NCI-H345 treated with DMSO at 0.1 percent for 48 hours (cell line): ENCODE measurements at regions not wholly inside any gene's neighbourhood (a gene's known extent, or its start where the extent isn't known, plus 50 kb on each side); places are given as distances from the start of the nearest gene placed in this dataset.

ENCODE experiments used
- DNase-seq: peaks from one replicate; lab custom pipeline; 2025; ENCODE audit not compliant: unreplicated experiment; lab: John Stamatoyannopoulos, UW

- no peak for DNase-seq
Observed at GRCh38 chr5:135667204-135667603, 88.4 kb upstream of the CXCL14 start.

DNA sequence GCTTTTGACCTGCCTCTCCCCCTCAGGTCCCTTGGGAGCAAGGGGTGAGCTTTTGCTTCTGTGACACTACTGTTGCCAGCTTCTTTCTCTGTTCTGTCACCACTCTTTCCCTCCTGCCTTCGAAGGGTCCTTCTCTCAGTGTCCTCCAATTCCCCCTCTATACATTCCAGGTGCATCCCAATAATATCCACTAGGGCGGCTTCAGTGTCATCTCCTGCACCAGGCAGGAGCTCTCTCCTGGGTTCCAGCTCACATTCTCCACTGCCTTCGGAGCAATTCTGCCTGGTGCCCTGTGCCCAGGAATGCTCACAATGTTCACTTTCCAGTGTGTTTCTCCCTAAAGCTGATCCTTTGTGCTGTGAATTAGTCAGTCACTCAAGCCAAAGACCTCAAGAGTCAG is 83.9 kb upstream of the CXCL14 start:
- DNase-seq, result no peak

DNA sequence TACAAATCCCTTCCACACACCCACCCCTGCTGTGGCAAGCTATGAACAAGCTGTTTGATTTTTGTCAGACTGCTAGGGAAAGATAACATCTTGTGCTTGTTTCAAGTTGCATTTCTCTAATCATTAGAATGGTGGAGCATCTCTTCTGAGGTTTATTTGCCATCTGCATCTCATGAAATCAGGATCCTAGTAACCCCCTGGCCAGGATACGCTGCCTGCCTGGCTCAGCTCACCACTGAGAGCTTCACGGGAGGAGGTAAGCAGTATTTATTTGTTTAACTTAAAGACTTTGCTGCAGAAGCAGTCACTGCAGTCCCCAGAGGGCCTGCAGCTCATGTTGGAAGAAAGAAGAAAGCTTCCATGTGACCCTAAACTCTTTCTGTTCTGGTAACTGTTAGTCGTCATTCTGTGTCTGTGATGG is 83.3 kb upstream of the CXCL14 start:
- no peak for DNase-seq

DNA sequence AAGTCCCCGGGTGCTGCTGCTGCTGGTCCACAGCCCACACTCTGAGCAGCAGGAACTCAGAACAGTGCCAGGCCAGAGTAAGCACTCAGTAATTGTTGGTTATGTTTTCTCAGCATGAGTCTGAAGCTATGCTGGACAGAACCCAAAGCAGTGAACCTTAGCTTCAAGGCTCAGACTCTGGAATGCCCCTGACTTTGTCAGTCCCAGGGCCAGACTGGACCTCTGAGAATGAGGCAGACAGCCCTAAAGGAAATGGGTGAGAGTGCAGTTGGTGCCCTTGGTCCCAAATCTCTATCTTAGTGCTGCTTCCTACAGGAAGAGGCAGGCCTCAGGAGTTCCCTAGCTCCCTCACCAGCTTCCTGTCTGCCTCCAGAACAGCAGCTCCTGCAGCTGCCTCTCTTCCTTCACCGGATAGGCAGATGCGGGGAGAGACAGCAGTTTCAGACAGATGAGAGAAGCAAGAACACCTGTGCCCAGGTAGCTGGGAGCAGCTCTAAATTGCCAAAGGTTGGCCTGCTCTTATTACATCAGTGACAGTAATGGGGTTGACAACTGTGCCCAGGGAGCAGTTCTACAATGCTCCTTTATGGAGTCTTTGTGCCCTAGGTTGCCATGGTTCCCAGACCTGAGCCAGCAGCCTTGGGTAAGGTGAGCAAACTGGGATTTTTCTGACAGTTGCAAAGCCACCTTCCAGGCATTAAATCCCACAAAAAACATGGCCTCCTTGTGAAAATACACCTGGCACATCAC is 82.2 kb upstream of the CXCL14 start:
- peak; percentile 10 for DNase-seq

DNA sequence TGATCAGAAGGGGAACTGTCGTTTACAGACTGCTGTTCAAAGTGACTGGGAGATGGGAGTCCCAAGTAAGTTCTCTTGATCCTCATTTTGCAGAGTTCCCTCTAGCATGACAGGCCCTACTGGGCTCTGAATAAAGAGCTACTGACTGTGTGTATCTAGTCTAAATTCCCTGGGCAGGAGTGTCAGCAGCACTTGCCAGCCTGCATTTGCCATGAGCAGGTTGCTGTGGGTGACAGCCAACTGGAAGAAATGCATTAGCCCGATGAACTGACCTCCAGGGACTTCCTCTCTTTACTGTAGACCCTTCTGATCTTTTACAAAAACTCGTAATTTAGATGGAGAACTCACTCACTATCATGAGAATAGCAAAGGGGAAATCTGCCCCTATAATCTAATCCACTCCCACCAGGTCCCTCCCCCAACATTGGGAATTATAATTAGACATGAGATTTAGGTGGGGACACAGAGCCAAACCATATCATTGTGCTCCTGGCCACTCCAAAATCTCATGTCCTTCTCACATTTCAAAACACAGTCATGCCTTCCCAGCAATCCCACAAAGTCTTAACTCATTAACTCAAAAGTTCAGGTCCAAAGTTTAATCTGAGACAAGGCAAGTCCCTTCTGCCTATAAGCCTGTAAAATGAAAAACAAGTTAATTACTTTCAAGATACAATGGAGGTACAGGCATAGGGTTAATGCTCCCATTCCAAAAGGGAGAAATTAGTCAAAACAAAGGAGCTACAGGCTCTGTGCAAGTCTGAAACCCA is 78.9 kb upstream of the CXCL14 start:
- DNase-seq, result no peak

GRCh38 chr5:135655468-135655815 is 76.7 kb upstream of the CXCL14 start:
- DNase-seq, result no peak

DNA sequence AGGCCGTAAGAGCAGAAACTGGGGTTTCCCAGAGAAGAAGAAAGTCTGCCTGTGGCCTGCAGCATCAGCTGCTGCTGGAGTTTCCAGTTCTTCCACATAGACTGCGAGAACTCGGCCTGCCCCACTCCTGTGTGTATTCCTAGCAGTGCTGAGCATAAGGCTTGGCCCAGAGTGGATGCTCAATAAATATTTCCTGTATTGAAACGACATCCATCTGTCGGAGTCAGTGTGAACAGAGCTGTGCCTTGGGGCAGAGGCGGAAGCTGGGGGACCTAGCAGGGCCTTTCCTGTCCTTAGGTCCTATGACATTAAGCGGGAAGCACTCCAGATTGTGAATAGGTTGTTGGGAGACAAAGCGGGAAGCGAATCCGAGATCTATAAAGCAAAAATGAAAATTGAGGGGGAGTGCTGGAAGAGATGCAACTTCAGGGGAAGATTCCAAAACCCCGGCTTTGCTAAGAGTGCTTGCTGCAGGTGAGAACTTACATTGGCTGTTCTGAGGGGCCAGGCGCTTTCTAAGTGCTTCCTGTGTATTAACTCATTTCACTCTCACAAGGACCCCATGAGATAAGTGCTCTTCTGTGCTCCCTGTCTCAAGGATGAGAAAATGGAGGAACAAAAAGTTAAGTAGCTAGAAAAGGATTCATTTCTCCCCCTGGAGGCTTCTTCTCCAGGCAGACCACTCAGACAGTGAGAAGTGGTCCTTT is 76.1 kb upstream of the CXCL14 start:
- no peak for DNase-seq

GRCh38 chr5:135651156-135651555 is 72.4 kb upstream of the CXCL14 start:
- DNase-seq, result no peak

DNA sequence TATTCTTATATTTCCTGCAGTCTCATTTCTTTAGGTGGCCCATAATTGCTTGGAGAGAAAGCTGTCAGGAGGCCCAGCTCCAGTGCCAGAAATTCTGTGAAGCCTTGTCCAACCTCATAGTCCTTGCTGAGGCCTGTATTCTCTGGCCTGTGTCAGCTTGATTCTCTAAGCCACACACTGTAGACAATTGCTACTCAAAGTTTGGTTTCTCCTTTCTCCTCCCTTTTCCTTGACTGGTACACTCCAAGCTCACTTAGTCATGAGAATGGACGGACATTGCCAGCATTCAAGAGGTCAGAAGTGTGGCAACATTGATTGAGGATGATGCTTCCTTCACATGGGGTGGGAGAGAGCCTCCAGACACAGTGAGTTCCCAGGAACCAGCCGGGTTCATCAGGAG is 71.3 kb upstream of the CXCL14 start:
- no peak for DNase-seq

DNA sequence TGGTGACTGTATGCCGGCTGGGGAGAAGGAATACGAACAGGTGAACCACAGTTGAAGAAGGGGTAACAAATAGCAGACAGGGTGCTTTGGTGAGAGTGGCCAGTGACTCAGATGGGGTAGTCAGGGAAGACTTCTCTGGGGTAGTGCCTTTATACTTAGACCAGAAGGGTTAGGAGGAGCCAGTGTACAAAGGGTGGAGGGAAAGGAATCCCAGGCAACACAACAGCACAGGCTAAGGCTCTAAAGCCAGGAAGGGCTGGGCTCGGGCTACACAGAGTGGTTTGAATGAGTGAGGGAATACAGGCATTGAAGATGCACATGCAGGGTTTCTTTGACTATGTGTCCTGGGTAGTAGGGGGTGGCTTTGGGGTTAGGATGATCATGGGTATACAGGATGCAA is 70.6 kb upstream of the CXCL14 start:
- DNase-seq, result no peak

GRCh38 chr5:135648116-135648515 is 69.3 kb upstream of the CXCL14 start:
- DNase-seq, result no peak

- DNase-seq, result no peak
Observed at GRCh38 chr5:135645336-135646180, 66.8 kb upstream of the CXCL14 start.

GRCh38 chr5:135644816-135645215 is 66.0 kb upstream of the CXCL14 start:
- DNase-seq, result no peak

DNA sequence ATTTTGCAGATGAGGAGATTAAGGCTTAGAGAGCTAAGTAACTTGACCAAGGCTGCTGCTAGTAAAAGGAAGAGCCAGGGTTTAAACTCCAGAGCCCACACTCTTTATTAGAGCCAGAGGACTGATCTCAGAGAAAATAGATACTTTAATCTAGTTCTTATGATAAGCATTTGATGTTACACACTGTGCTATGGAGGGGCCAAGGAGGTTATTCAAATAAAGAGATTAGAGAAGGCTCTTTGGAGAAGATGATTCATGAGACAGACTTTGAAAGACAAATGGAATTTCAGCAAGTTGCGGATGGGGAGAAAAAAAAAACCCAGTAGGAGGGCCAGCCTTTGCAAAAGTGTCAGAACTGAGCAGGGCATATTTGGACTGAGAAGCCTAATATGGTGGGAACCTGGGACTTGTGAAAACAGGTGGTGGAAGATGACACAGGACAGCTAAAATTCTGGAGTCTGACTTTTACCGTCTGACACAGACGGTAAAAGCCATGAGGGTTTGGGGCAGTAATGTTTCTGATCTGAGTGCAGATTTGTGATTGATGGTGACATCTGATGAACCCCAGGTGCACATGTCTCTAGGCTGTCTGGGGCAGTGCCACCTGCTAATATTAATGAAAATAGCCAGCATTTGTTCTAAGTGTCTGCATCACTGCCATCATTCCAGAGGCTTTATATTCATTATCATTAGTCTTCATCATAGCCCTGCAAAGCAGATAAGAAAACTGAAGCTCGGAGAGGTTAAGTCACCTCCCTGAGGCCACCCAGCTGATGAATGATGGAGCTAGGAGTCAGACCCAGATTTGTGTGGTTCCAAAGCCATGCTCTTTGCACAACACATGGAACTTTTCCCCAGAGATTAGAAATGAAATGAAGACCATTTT is 65.3 kb upstream of the CXCL14 start:
- DNase-seq, result no peak

DNA sequence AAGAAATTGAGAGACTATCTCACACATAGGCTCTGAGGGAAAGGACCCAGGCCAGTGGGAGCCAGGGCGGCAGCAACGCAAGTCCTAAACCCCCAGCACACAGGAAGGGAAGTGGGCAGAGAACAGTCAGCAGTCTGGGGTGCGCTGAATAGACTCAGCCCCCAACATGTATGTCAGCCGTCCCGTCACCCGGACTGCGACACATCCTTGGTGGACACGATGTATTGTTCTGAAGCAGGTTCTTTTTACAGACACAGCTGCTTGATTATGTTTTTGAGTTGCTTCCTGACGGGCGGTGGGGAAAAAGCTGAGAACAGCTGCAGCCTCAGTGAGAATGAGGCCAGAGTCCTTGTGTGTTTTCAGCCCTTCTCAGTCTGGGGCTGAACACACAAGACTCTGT is 64.1 kb upstream of the CXCL14 start:
- no peak for DNase-seq

DNA sequence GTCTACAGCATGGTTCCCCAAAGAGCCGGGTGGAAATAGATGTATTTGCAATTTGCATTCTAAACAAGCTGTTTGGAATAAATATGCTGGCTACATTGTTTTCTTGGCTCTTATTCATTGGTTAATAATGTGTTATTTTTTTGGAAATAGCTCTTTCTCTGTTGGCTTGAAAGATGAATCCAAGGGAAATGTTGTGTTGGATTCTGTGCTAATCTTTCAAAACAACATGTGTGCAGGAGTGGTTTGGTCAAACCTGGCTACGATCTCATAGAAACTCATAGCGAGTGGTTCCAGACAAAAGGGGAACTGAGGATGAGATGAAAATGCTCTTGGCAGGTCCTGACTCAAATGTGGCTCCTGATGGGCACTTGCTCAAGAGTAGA is 63.7 kb upstream of the CXCL14 start:
- DNase-seq, result no peak

DNA sequence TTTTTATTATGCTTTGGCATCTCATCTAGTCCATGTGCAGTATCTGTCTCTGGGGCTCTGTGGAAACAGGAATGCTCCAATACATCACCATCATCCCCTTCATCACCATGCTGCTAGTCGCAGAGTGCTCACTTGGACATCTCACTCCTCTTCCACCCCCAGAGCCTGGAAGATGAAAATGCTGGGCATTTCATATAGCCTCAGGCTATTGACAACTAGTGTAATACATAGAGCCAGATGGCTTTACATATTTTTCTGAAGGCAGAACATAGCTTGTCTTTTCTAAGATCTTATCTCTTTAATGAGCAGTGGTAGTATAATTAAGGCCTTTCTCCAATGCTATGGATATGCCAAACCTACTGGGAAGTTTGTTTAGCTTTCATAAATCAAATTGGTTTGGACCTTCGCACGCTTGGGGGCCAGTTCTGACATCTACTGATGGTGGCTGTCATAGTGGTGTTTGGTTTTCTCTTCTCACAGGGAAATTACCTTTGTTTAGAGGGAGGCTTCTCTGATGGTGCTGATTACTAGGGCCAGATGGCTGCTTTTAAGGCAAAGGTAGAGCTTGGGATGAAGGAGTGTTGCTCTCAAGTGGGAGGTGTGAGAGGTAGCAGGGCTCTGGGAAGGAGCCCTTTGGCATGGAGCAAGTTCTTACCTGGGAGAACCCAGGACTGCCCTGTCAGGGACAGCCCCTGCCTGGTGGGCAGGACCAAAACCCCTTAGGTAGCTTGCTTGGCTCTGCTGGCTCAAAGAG is 63.1 kb upstream of the CXCL14 start:
- DNase-seq, result no peak

DNA sequence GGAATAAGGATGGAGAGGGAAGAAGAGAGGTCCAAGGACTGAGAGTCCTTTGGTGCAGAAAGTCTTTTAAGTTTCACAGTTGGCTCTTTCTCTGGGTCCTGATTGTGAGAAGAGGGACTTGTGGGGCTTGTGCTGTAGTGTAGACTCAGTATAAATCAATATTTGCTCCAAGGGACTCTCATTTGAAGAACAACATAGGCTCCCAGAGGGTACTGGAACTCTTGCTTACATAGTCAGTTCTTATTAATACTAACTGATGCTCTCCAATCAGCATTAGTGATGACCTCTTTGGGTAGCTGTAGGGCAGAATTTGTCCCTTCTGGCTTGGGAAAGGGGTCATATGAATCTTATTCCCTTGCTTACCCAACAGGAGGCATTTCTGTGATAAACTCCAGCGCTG is 62.5 kb upstream of the CXCL14 start:
- DNase-seq, result no peak

GRCh38 chr5:135635451-135635850 is 56.7 kb upstream of the CXCL14 start:
- no peak for DNase-seq

DNA sequence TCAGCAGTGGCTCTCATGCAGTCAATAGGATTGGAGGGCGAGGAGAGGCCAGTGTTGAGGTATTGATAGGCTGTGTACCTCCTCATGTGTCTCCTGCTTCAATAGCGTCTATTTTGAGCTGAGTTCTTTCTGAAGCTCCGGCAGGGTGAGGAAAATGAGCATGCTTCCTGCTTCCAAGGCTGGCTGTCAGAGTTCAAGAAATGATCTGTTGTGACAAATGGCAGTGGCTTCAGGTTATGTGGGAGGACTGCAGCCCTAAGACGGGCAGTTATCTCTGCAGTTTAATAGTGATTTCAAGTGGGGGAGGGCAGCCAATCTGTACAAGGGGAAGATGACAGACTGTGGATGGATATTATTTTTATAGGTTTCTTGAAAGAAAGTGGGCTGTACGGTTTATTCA is 54.0 kb upstream of the CXCL14 start:
- no peak for DNase-seq
